Sigmoid colon (tissue), 6 donors: ENCODE measurements at regions not wholly inside any gene's neighbourhood (a gene's known extent, or its start where the extent isn't known, plus 50 kb on each side); places are given as distances from the start of the nearest gene placed in this dataset.

ENCODE experiments used
- DNase-seq: peaks from one replicate; pipeline ENCODE4 v3.0.0-alpha.2; 2019
- H3K27ac ChIP-seq, 4 donors: fragments of 200-600 bp; sonication (generic); one replicate each; pipeline ENCODE4 v1.5.1; 2016 to 2019; ENCODE audit warnings: mild to moderate bottlenecking in 1 of 4
- H3K27me3 ChIP-seq, 3 donors: fragments of 200-600 bp; sonication (generic); one replicate each; pipeline ENCODE4 v1.5.1; 2019; ENCODE audit warnings: mild to moderate bottlenecking in 1 of 3
- H3K36me3 ChIP-seq, 4 donors: fragments of 200-600 bp; sonication (generic); one replicate each; pipeline ENCODE4 v1.5.1; 2016 to 2019
- H3K4me1 ChIP-seq, 4 donors: fragments of 200-600 bp; sonication (generic); one replicate each; pipeline ENCODE4 v1.5.1; 2017 to 2019
- H3K4me3 ChIP-seq, 4 donors: fragments of 200-600 bp; sonication (generic); one replicate each; pipeline ENCODE4 v1.5.1; 2017 to 2019; ENCODE audit warnings: mild to moderate bottlenecking in 2 of 4, moderate library complexity in 1 of 4
- H3K9me3 ChIP-seq, 4 donors: fragments of 200-600 bp in 3 of 4; sonication (generic) in 3 of 4; one replicate each; pipeline versions ENCODE4 v1.5.1 to v1.6.1; 2013 to 2019
- EP300 ChIP-seq, 4 donors: sonication (generic); formaldehyde crosslinking; IDR thresholded peaks; one replicate each; pipeline ENCODE4 v1.6.1; 2017; ENCODE audit warnings: antibody characterized with exemption in 4 of 4
- POLR2A ChIP-seq, 2 donors: fragments of 450-650 bp; IDR thresholded peaks; one replicate each; pipeline ENCODE4 v1.6.1; 2016; ENCODE audit warnings: antibody characterized with exemption in 2 of 2, mild to moderate bottlenecking in 2 of 2, moderate library complexity in 2 of 2
- POLR2AphosphoS5 ChIP-seq, 4 donors: sonication (generic); formaldehyde crosslinking; IDR thresholded peaks; one replicate each; pipeline ENCODE4 v1.6.1; 2017; ENCODE audit warnings: antibody characterized with exemption in 4 of 4
- whole genome bisulfite sequencing, 2 donors: extraction: QIAGEN DNeasy Blood & Tissue Kit; methylation state at CpG; one replicate each; pipeline ENCODE4 v1.1.7; 2013; 5-methylcytosine and 5-hydroxymethylcytosine counted together
- intact Hi-C: fragments of 100-400 bp; cut with DNase I; formaldehyde crosslinking; loops from one replicate; pipeline ENCODE4 v1.15.1; 2023
- TF ChIP-seq, protein P1 (sequence below), 4 experiments: fragments of 450-650 bp in 3 of 4; fragments of 200-600 bp in 1 of 4; IDR thresholded peaks; one replicate each; pipeline ENCODE4 v1.5.1; 2016 to 2019; ENCODE audit warnings: antibody characterized with exemption in 4 of 4, mild to moderate bottlenecking in 3 of 4, moderate library complexity in 2 of 4
- donor health status: healthy with polysubstance abuse.
- donor health status: healthy.

DNA sequence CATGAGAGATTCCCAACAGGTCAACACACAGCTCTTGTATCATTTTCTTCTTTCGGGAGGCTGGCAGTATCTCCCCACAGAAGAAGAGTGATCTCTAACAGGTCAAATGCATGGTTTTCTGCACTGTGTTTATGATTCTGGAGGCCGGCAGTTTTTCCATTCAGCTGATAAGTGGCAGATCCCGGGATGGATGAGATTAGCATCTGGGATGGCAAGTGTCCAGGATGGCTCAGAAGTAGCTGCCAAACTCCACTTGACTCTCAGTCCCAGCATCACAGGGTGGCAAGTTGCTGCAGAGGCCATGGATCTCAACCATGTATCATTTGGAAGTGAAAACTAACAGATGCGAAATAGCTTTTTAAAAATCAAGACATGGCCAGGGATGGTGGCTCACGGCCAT, 97.8 kb upstream of the SLC44A1 start:
- WGBS, 2 donors: 78 to 85% methylated on average over 5 of the region's 5 CpGs
- peaks cover 0 to 41% (median 29%) of the 10 kb centered on the region in 4 donors for H3K4me1 ChIP-seq
- H3K27ac ChIP-seq: peak overlapping the region in 3 of 4 donors; percentile 63 to 68 (median 66)
- TF ChIP-seq POLR2A (IDR thresholded peaks at IDR 0.05) (no peak), EP300 (IDR thresholded peaks at IDR 0.05) (no peak), POLR2AphosphoS5 (IDR thresholded peaks at IDR 0.05) (peak in 2 of 4 donors; percentile 18 to 53)
- H3K36me3 ChIP-seq: no peaks in the 10 kb centered on the region
- H3K9me3 ChIP-seq: no peaks in the 10 kb centered on the region
- intact Hi-C loops: loop anchor here (5.0 kb wide), 1 partner anchor 79 kb away; no protein-coding TSS in a partner anchor
- H3K4me3 ChIP-seq: no peak overlapping the region
- H3K27me3 ChIP-seq: no peaks in the 10 kb centered on the region
- DNase-seq: peak; percentile 67

DNA sequence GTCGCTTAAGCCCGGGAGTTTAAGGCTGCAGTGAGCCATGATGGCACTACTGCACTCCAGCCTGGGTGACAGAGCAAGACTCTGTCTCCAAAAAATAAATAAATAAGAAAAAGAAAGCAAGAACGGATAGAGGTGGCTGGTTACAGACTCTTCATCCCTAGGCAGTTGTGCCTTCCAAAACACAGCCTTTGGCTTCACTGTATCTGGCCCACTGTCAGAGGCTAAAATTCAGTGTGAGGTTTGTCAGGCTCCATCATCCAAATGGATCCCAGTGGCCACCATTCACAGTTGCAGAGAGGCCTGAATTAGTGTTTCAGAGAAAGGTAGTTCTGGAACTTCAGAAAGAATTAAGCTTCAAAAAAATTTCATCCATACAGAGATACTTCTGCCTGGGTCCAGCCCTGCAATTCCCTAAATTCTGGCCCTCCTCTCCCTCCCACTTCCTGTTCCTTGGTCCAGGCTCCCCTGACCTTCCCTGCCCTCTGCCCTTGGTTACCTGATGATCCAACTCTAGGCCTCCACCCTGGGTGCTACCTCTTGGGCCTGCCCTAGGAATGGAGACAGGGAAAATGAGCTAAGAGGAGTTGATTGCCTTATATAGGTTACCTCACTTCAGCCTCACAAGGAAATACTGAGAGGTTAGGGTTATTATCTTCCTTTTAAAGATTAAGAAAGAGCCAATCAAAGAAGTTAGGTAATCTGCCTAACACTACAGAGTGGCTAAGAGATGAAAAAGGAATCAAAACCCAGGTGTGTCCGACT, 97.2 kb upstream of the SLC44A1 start:
- H3K36me3 ChIP-seq: no peaks in the 10 kb centered on the region
- H3K27me3 ChIP-seq: no peaks in the 10 kb centered on the region
- intact Hi-C loops: loop anchor here (5.0 kb wide), 1 partner anchor 80 kb away; no protein-coding TSS in a partner anchor
- WGBS, 2 donors: 90% methylated on average over 4 of the region's 4 CpGs
- H3K27ac ChIP-seq: peak overlapping the region in 3 of 4 donors; percentile 63 to 68 (median 66)
- peaks cover 0 to 47% (median 31%) of the 10 kb centered on the region in 4 donors for H3K4me1 ChIP-seq
- TF ChIP-seq EP300 (IDR thresholded peaks at IDR 0.05): no peak
- TF ChIP-seq, protein P1, sequence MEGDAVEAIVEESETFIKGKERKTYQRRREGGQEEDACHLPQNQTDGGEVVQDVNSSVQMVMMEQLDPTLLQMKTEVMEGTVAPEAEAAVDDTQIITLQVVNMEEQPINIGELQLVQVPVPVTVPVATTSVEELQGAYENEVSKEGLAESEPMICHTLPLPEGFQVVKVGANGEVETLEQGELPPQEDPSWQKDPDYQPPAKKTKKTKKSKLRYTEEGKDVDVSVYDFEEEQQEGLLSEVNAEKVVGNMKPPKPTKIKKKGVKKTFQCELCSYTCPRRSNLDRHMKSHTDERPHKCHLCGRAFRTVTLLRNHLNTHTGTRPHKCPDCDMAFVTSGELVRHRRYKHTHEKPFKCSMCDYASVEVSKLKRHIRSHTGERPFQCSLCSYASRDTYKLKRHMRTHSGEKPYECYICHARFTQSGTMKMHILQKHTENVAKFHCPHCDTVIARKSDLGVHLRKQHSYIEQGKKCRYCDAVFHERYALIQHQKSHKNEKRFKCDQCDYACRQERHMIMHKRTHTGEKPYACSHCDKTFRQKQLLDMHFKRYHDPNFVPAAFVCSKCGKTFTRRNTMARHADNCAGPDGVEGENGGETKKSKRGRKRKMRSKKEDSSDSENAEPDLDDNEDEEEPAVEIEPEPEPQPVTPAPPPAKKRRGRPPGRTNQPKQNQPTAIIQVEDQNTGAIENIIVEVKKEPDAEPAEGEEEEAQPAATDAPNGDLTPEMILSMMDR (IDR thresholded peaks at IDR 0.05): no peak
- H3K9me3 ChIP-seq: no peaks in the 10 kb centered on the region
- no peak overlapping the region for H3K4me3 ChIP-seq
- DNase-seq: no peak

DNA sequence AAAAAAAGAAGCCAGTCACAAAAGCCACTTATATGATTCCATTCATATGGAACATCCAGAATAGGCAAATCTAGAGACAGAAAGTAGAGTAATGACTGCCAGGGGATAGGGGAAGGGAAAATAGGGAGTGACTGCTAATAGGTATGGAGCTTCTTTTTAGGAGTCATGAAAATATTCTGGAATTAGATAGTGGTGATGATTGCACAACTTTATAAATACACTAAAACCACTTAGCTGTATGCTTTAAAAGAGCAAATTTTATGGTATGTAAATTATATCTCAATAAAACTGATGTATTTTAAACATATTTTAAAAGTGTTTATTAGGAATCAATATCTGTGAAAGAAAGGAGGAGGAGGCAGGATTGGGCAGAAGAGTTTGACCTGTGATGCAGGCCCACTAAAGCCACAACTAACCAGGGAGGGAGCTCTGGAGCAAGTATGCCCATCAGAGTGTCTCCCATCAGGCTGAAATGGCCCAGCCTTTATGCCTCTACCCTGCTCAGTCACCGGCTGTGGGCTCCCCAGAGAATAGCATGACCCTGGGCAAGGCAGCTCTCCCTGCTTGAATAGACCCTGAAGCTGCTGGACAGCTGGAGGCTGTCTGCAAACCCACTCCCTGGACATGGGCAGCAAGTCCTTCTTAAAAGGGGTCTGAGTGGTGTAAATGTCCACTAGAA, 96.0 kb upstream of the SLC44A1 start:
- no peaks in the 10 kb centered on the region for H3K27me3 ChIP-seq
- peaks cover 0 to 47% (median 31%) of the 10 kb centered on the region in 4 donors for H3K4me1 ChIP-seq
- no peak overlapping the region for H3K27ac ChIP-seq
- H3K36me3 ChIP-seq: no peaks in the 10 kb centered on the region
- WGBS, 2 donors: 56 to 72% methylated on average over 1 of the region's 1 CpG
- DNase-seq: no peak
- H3K9me3 ChIP-seq: no peaks in the 10 kb centered on the region
- no peak overlapping the region for H3K4me3 ChIP-seq
- TF ChIP-seq EP300 (IDR thresholded peaks at IDR 0.05) (no peak), POLR2A (IDR thresholded peaks at IDR 0.05) (no peak), POLR2AphosphoS5 (IDR thresholded peaks at IDR 0.05) (no peak)
- TF ChIP-seq, protein P1 (IDR thresholded peaks at IDR 0.05): no peak
- intact Hi-C loops: loop anchor here (5.0 kb wide), 1 partner anchor 81 kb away; no protein-coding TSS in a partner anchor

DNA sequence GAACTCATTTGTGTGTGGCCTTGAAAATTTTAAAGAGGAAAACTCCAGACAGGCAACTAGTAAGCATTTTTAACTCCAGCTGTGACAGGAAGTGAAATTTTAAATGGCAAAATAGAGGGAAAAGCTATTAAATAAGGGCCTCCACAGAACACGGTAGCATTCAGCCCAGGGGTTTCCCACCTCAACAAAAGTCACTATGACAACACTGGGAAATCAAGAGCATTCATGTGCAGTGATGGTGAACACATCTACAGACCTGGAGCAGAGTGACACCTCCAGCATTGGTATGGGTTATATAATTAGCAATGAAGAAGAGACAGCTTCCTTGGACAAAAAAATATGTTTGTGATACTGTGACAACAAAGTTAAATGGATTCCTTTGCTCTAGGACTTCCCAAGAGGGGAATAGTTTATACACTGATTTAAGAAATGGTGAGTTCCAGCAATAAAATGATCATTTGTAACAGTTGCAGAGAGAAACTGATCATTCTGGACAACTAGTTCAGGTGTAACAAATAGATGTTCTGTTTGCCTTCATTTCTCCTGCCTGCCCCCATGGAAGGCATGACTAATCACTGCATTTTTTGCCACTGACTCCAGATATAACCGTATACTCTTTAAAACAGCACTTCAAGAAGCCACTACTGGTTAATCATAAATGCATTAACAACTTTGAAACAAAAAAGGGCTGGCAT, 93.3 kb upstream of the SLC44A1 start:
- peaks cover 0 to 41% (median 30%) of the 10 kb centered on the region in 4 donors for H3K4me1 ChIP-seq
- peak overlapping the region in 2 of 4 donors; percentile 48 to 59 for H3K27ac ChIP-seq
- H3K9me3 ChIP-seq: no peaks in the 10 kb centered on the region
- 34 to 55% methylated on average over 2 of the region's 2 CpGs for WGBS, 2 donors
- H3K36me3 ChIP-seq: no peaks in the 10 kb centered on the region
- DNase-seq: no peak
- H3K27me3 ChIP-seq: no peaks in the 10 kb centered on the region
- TF ChIP-seq, protein P1 (IDR thresholded peaks at IDR 0.05): no peak
- no peak for TF ChIP-seq POLR2A (IDR thresholded peaks at IDR 0.05)
- TF ChIP-seq EP300 (IDR thresholded peaks at IDR 0.05): no peak
- no peak for TF ChIP-seq POLR2AphosphoS5 (IDR thresholded peaks at IDR 0.05)
- intact Hi-C loops: no loop called here
- H3K4me3 ChIP-seq: no peak overlapping the region

DNA sequence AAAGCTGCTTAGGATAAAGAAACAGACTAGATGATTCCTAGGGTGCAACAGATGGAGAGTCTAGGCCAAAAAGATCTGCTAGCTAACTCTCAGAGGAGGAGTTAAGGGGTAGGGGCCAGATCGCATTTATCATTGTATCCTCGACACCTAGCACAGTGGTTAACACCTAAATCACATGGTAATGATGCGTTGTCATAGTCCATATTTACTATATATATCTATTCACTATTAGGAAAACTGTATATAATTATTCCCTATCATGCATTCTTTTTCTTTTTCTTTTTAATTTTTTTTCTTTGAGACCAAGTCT, 92.8 kb upstream of the SLC44A1 start:
- no peak for DNase-seq
- H3K27ac ChIP-seq: peak overlapping the region in 2 of 4 donors; percentile 48 to 59
- WGBS, 2 donors: 91 to 94% methylated on average over 3 of the region's 3 CpGs
- no peaks in the 10 kb centered on the region for H3K36me3 ChIP-seq
- intact Hi-C loops: no loop called here
- peaks cover 0 to 38% (median 27%) of the 10 kb centered on the region in 4 donors for H3K4me1 ChIP-seq
- TF ChIP-seq, protein P1 (IDR thresholded peaks at IDR 0.05): no peak
- TF ChIP-seq POLR2A (IDR thresholded peaks at IDR 0.05): no peak
- TF ChIP-seq POLR2AphosphoS5 (IDR thresholded peaks at IDR 0.05): no peak
- no peak for TF ChIP-seq EP300 (IDR thresholded peaks at IDR 0.05)
- no peak overlapping the region for H3K4me3 ChIP-seq
- no peaks in the 10 kb centered on the region for H3K9me3 ChIP-seq
- H3K27me3 ChIP-seq: no peaks in the 10 kb centered on the region
